Prostate gland (tissue), 2 donors: ENCODE measurements at regions not wholly inside any gene's neighbourhood (a gene's known extent, or its start where the extent isn't known, plus 50 kb on each side); places are given as distances from the start of the nearest gene placed in this dataset.

ENCODE experiments used
- CTCF ChIP-seq, 4 experiments: fragments of 200-600 bp in 2 of 4; fragments of 450-650 bp in 2 of 4; sonication (generic) in 2 of 4; IDR thresholded peaks; 1 replicate in 3 of 4; 2 replicates in 1 of 4; pipeline ENCODE4 v1.5.1; 2016 to 2019; ENCODE audit warnings: antibody characterized with exemption in 4 of 4, mild to moderate bottlenecking in 2 of 4, moderate library complexity in 2 of 4
- POLR2A ChIP-seq: fragments of 450-650 bp; IDR thresholded peaks from one replicate; pipeline ENCODE4 v1.6.1; 2016; ENCODE audit warnings: antibody characterized with exemption, mild to moderate bottlenecking
- POLR2AphosphoS5 ChIP-seq: sonication (generic); formaldehyde crosslinking; IDR thresholded peaks from one replicate; pipeline ENCODE4 v1.6.1; 2017; ENCODE audit warnings: antibody characterized with exemption

- TF ChIP-seq CTCF (IDR thresholded peaks at IDR 0.05) = peak in 1 of 4 experiments; percentile 14
- no peak for TF ChIP-seq POLR2A
- TF ChIP-seq POLR2AphosphoS5 = peak; percentile 13
These were observed 228.7 kb upstream of the SIX2 start for GRCh38 chr2:45237850-45238542.
